Endothelial cell of umbilical vein (primary cell): ENCODE measurements at regions not wholly inside any gene's neighbourhood (a gene's known extent, or its start where the extent isn't known, plus 50 kb on each side); places are given as distances from the start of the nearest gene placed in this dataset.

Experiments used
- BruUV-seq: library from RNA; stranded (reverse); fragments of 400-500 nt; replicated peaks from 2 replicates; lab custom pipeline; 2021; lab: Mats Ljungman, UMichigan
- CTCF ChIA-PET: fragments of 300-600, 350-600 bp; sonication (Branson Sonifier 250); formaldehyde crosslinking; loops from one replicate; lab custom pipeline; 2021; ENCODE audit warnings: antibody characterized with exemption, inconsistent platforms; lab: Charles Lee
- POLR2A ChIA-PET: fragments of 300-600, 350-600 bp; sonication (Branson Sonifier 250); formaldehyde crosslinking; loops from one replicate; lab custom pipeline; 2021; ENCODE audit warnings: antibody characterized with exemption, inconsistent platforms; lab: Charles Lee
- DNase-seq: peaks from one replicate; pipeline ENCODE4 v3.0.0-alpha.2; 2011; ENCODE audit warnings: low read depth, low spot score
- FAIRE-seq: peaks from 2 replicates; lab custom pipeline; 2011; peaks lifted over from hg19 to GRCh38; lab: Jason Lieb, UNC
- H2AFZ ChIP-seq: 2 replicates; pipeline ENCODE4 v1.6.0; 2012; ENCODE audit warnings: low read depth, low read length, control low read depth, inconsistent platforms
- H3K27ac ChIP-seq: 2 replicates; pipeline ENCODE4 v1.5.1; 2011; ENCODE audit warnings: low read depth, mild to moderate bottlenecking, control low read depth, low read length, moderate library complexity; ENCODE audit not compliant: insufficient read depth
- H3K27me3 ChIP-seq, 2 experiments: 2 replicates each; pipeline versions ENCODE4 v1.6.0 to v1.6.1; 2011; ENCODE audit warnings: low read length in 2 of 2, mixed read lengths in 1 of 2; ENCODE audit not compliant: control insufficient read depth in 2 of 2, insufficient read depth in 2 of 2
- H3K36me3 ChIP-seq, 2 experiments: 2 replicates in 1 of 2; 3 replicates in 1 of 2; pipeline ENCODE4 v1.5.1; 2011; ENCODE audit warnings: low read length in 2 of 2, mild to moderate bottlenecking in 1 of 2, moderate library complexity in 1 of 2; ENCODE audit not compliant: control insufficient read depth in 2 of 2, insufficient read depth in 2 of 2; ENCODE audit errors: extremely low read depth in 1 of 2
- H3K4me1 ChIP-seq: 3 replicates; pipeline ENCODE4 v1.5.1; 2011; ENCODE audit warnings: mild to moderate bottlenecking, low read length; ENCODE audit not compliant: control insufficient read depth, insufficient read depth; ENCODE audit errors: extremely low read depth
- H3K4me2 ChIP-seq: 2 replicates; pipeline ENCODE4 v1.6.1; 2011; ENCODE audit warnings: low read length, control low read depth, mixed read lengths; ENCODE audit not compliant: insufficient read depth
- H3K4me3 ChIP-seq, 3 experiments: fragments of 200-600 bp in 1 of 3; sonication (generic), shearing (Covaris generic) in 1 of 3; replicated peaks in 1 of 3; 2 replicates each; pipeline ENCODE4 v1.5.1; 2011 to 2016; ENCODE audit warnings: control low read depth in 3 of 3, low read length in 3 of 3, mild to moderate bottlenecking in 2 of 3, inconsistent platforms in 1 of 3, low read depth in 1 of 3, moderate library complexity in 1 of 3; ENCODE audit not compliant: insufficient read depth in 1 of 3
- H3K79me2 ChIP-seq: 2 replicates; pipeline ENCODE4 v1.6.0; 2012; ENCODE audit warnings: low read length, inconsistent platforms; ENCODE audit not compliant: control insufficient read depth, insufficient read depth
- H3K9ac ChIP-seq: replicated peaks from 2 replicates; pipeline ENCODE3; 2011; ENCODE audit warnings: low read length, control low read depth; ENCODE audit not compliant: insufficient read depth; ENCODE audit errors: extremely low read depth
- H3K9me1 ChIP-seq: replicated peaks from 3 replicates; pipeline ENCODE4 v1.6.0; 2011; ENCODE audit warnings: mild to moderate bottlenecking, low read length; ENCODE audit not compliant: control insufficient read depth, insufficient read depth; ENCODE audit errors: extremely low read depth
- H3K9me3 ChIP-seq: replicated peaks from 2 replicates; pipeline ENCODE4 v1.5.1; 2012; ENCODE audit warnings: low read length, inconsistent platforms; ENCODE audit not compliant: control insufficient read depth, insufficient read depth
- H4K20me1 ChIP-seq: replicated peaks from 2 replicates; pipeline ENCODE3; 2011; ENCODE audit warnings: mild to moderate bottlenecking, low read length; ENCODE audit not compliant: control insufficient read depth, insufficient read depth; ENCODE audit errors: extremely low read depth
- CTCF ChIP-seq, 2 donors: IDR thresholded peaks; 1 replicate in 1 of 2; 2 replicates in 1 of 2; pipeline ENCODE4 v1.5.1; 2011; ENCODE audit warnings: low read length in 2 of 2, mild to moderate bottlenecking in 2 of 2, moderate library complexity in 2 of 2, control low read depth in 1 of 2, inconsistent platforms in 1 of 2, low read depth in 1 of 2; ENCODE audit not compliant: insufficient read depth in 1 of 2; ENCODE audit errors: extremely low read depth in 1 of 2
- EZH2 ChIP-seq: IDR thresholded peaks from 2 replicates; pipeline ENCODE4 v1.6.1; 2012; ENCODE audit warnings: borderline replicate concordance, low read depth, mild to moderate bottlenecking, moderate library complexity, low read length, inconsistent platforms; ENCODE audit not compliant: severe bottlenecking
- FOS ChIP-seq: IDR thresholded peaks from 2 replicates; pipeline ENCODE4 v1.6.1; 2011; ENCODE audit warnings: mild to moderate bottlenecking, low read length, moderate library complexity, borderline replicate concordance; ENCODE audit not compliant: insufficient read depth
- GATA2 ChIP-seq: IDR thresholded peaks from 2 replicates; pipeline ENCODE4 v1.7.0; 2011; ENCODE audit warnings: low read depth, mild to moderate bottlenecking, moderate library complexity, mixed read lengths, low read length; ENCODE audit not compliant: insufficient read length, insufficient read depth
- JUN ChIP-seq: IDR thresholded peaks from 2 replicates; pipeline ENCODE4 v1.6.1; 2011; ENCODE audit warnings: borderline replicate concordance, low read depth; ENCODE audit not compliant: insufficient read length, insufficient read depth
- MYC ChIP-seq: IDR thresholded peaks from one replicate; pipeline ENCODE4 v1.6.1; 2011; ENCODE audit warnings: mild to moderate bottlenecking, low read depth, low read length
- POLR2A ChIP-seq: IDR thresholded peaks from 2 replicates; pipeline ENCODE4 v1.6.1; 2012; ENCODE audit warnings: low read depth, mild to moderate bottlenecking, control low read depth, low read length
- POLR2AphosphoS5 ChIP-seq: IDR thresholded peaks from 2 replicates; pipeline ENCODE4 v1.6.1; 2012; ENCODE audit warnings: low read depth, mild to moderate bottlenecking, control low read depth, low read length, moderate library complexity; ENCODE audit not compliant: insufficient read depth
- dilution Hi-C: fragments of 300-500 bp; cut with MboI; formaldehyde crosslinking; loops from one replicate; pipeline ENCODE4 v1.15.0; 2019; ENCODE audit warnings: low sequenced_read_pairs; ENCODE audit not compliant: extremely low pct_ligation_motif_present
- intact Hi-C: fragments of 100-400 bp; cut with micrococcal nuclease; formaldehyde crosslinking; loops from one replicate; pipeline ENCODE4 v1.10.0; 2022
- TF ChIP-seq, protein P1 (sequence below): IDR thresholded peaks from 2 replicates; pipeline ENCODE4 v1.6.1; 2011; ENCODE audit not compliant: insufficient read depth, insufficient read length

GRCh38 chr11:92432515-92432914 is 207.9 kb downstream of the FAT3 start:
- Histone ChIP-seq H3K4me2 (no peak overlapping the region), H3K4me3 (no peak overlapping the region), H3K9me1 (no peaks in the 10 kb centered on the region), H3K36me3 (no peaks in the 10 kb centered on the region), H3K4me1 (no peaks in the 10 kb centered on the region), H3K9me3 (no peaks in the 10 kb centered on the region), H3K9ac (no peak overlapping the region), H2AFZ (no peak overlapping the region), H3K27me3 (no peaks in the 10 kb centered on the region), H4K20me1 (no peaks in the 10 kb centered on the region), H3K79me2 (no peaks in the 10 kb centered on the region), H3K27ac (no peak overlapping the region)
- no peak for TF ChIP-seq FOS
- no peak for TF ChIP-seq POLR2A
- no peak for TF ChIP-seq MYC
- no peak for TF ChIP-seq EZH2
- no peak for TF ChIP-seq JUN
- no peak for TF ChIP-seq CTCF (IDR thresholded peaks at IDR 0.05; ENCODE audit: extremely low read depth in 1 of 2, insufficient read depth in 1 of 2, low read depth in 1 of 2, low read length in 2 of 2)
- TF ChIP-seq POLR2AphosphoS5, result no peak
- TF ChIP-seq, protein P1, sequence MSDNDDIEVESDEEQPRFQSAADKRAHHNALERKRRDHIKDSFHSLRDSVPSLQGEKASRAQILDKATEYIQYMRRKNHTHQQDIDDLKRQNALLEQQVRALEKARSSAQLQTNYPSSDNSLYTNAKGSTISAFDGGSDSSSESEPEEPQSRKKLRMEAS, result no peak
- TF ChIP-seq GATA2, result no peak
- BruUV-seq, result no TSS peak
- intact Hi-C loops (no loop called here), dilution Hi-C loops (no loop called here)
- DNase-seq, result no peak
- no peak for FAIRE-seq
- ChIA-PET CTCF (no interaction called here), POLR2A (no interaction called here)
